ENCODE measurements at regions not wholly inside any gene's neighbourhood (a gene's known extent, or its start where the extent isn't known, plus 50 kb on each side); places are given as distances from the start of the nearest gene placed in this dataset.

DNA sequence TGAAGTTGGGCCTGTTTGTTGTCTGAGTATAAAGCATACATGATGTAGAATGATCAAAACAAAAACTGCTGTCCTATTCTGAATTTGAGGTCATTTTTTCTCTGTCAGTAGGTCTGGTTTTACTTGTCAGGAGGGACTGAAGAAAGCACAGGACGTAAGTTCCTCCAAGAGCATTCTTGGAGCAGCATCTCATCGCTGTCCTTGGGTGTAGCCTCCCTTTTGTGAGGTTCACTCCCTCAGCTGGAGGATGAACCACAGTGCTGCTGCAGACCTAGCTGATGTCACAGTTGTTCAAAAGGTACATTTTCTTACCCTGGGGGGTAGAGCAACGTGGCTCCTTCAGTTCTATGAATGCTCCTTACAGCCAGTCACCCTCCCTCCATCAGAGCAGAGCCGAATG lies 490.0 kb upstream of the TBL1XR1 start:
- TF ChIP-seq, protein P1, sequence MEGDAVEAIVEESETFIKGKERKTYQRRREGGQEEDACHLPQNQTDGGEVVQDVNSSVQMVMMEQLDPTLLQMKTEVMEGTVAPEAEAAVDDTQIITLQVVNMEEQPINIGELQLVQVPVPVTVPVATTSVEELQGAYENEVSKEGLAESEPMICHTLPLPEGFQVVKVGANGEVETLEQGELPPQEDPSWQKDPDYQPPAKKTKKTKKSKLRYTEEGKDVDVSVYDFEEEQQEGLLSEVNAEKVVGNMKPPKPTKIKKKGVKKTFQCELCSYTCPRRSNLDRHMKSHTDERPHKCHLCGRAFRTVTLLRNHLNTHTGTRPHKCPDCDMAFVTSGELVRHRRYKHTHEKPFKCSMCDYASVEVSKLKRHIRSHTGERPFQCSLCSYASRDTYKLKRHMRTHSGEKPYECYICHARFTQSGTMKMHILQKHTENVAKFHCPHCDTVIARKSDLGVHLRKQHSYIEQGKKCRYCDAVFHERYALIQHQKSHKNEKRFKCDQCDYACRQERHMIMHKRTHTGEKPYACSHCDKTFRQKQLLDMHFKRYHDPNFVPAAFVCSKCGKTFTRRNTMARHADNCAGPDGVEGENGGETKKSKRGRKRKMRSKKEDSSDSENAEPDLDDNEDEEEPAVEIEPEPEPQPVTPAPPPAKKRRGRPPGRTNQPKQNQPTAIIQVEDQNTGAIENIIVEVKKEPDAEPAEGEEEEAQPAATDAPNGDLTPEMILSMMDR (IDR thresholded peaks at IDR 0.05) = no peak
- TF ChIP-seq POLR2A (IDR thresholded peaks at IDR 0.05; ENCODE audit: low read depth) = no peak
- no peak for TF ChIP-seq POLR2AphosphoS5 (IDR thresholded peaks at IDR 0.05)
- no peak for TF ChIP-seq EP300 (IDR thresholded peaks at IDR 0.05)
